ENCODE measurements at regions not wholly inside any gene's neighbourhood (a gene's known extent, or its start where the extent isn't known, plus 50 kb on each side); places are given as distances from the start of the nearest gene placed in this dataset.
"Not testable (repeated sequence)": the region's sequence is repeated elsewhere in the genome, so short reads cannot be mapped to it uniquely, and the experiment has no call there.

DNA sequence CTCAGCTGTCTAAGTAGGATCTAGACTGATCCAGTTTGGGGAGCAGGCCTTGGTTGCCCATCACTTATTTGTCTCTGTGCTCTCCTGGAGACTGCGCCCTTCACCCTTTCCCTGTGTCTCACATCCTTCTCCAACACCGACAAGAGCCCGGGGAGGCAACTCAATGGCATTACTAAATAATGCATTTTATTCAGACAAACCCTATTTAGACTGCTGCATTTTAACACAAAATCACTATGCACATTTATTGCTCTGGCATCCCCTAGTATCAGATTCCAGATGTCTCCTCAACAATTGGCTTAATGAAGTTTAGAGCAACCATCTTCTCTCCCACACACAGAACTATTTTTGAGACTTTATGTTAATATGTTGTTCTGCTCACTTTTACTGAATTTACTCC is 436.4 kb upstream of the CHRM3 start:
- no peaks in the 10 kb centered on the region for H3K36me3 ChIP-seq (ENCODE audit: control insufficient read depth, insufficient read depth, low read length)
- no peak overlapping the region for H3K4me3 ChIP-seq (ENCODE audit: low read depth, low read length)
- no peaks in the 10 kb centered on the region for H3K4me1 ChIP-seq (ENCODE audit: control insufficient read depth, insufficient read depth, low read length)
- DNase-seq (ENCODE audit: low read depth in 4 of 6, low spot score in 6 of 6): no peak
- no peaks in the 10 kb centered on the region for H3K27me3 ChIP-seq (ENCODE audit: control insufficient read depth, insufficient read depth, low read length)
- no peak overlapping the region for H3K27ac ChIP-seq (ENCODE audit: low read depth, low read length)
- H3K9me3 ChIP-seq (ENCODE audit: control insufficient read depth, insufficient read depth, low read length): no peaks in the 10 kb centered on the region
- 81% methylated on average over 3 of the region's 3 CpGs for WGBS (ENCODE audit: insufficient coverage)

DNA sequence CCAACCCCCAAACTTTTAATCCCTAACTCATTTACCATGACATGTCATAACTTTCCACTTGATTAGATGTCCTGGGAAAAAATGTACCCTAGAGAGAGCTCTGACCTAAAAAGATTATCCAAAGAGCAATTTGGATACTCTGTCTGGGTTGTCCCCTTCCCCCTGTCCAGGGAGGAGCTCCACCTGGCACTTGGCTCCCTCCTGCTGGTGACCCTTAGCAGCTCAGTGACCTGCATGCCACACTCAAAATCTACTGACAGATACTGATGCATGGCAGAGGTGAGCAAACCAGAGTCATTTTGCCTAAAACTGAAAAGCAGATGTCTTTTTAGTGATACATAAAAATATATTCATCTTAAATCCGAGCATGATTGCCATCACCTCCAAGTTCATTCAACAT is 442.3 kb upstream of the CHRM3 start:
- no peak overlapping the region for H3K27ac ChIP-seq (ENCODE audit: low read depth, low read length)
- H3K9me3 ChIP-seq (ENCODE audit: control insufficient read depth, insufficient read depth, low read length): no peaks in the 10 kb centered on the region
- WGBS (ENCODE audit: insufficient coverage): no CpG with 5 or more reads among the region's 1 CpG
- no peaks in the 10 kb centered on the region for H3K27me3 ChIP-seq (ENCODE audit: control insufficient read depth, insufficient read depth, low read length)
- DNase-seq (ENCODE audit: low read depth in 4 of 6, low spot score in 6 of 6): no peak
- H3K4me3 ChIP-seq (ENCODE audit: low read depth, low read length): no peak overlapping the region
- no peaks in the 10 kb centered on the region for H3K4me1 ChIP-seq (ENCODE audit: control insufficient read depth, insufficient read depth, low read length)
- no peaks in the 10 kb centered on the region for H3K36me3 ChIP-seq (ENCODE audit: control insufficient read depth, insufficient read depth, low read length)

DNA sequence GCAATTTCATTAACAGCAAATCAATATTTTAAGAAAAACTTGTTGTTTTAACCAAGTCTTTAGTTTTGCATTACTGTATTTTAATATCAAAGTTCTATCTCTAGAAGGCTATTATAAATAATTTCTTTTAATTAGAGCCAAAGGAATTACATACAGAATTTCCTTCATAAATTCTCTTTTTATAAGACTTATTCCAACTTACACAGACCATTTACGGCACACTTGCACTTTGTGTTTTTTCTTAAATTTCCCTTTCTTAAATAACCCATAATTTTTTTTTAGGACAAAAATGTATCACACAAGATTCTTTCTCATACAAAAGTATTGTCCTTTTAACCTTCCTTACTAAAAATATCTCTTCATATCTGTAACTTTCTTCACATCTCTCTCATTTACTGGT is 458.5 kb upstream of the CHRM3 start:
- 100% methylated on average over 1 of the region's 1 CpG for WGBS (ENCODE audit: insufficient coverage)
- Histone ChIP-seq H3K4me3 (ENCODE audit: low read depth, low read length) (no peak overlapping the region), H3K9me3 (ENCODE audit: control insufficient read depth, insufficient read depth, low read length) (no peaks in the 10 kb centered on the region), H3K4me1 (ENCODE audit: control insufficient read depth, insufficient read depth, low read length) (no peaks in the 10 kb centered on the region), H3K36me3 (ENCODE audit: control insufficient read depth, insufficient read depth, low read length) (no peaks in the 10 kb centered on the region), H3K27me3 (ENCODE audit: control insufficient read depth, insufficient read depth, low read length) (no peaks in the 10 kb centered on the region), H3K27ac (ENCODE audit: low read depth, low read length) (no peak overlapping the region)
- no peak for DNase-seq (ENCODE audit: low read depth in 4 of 6, low spot score in 6 of 6)

DNA sequence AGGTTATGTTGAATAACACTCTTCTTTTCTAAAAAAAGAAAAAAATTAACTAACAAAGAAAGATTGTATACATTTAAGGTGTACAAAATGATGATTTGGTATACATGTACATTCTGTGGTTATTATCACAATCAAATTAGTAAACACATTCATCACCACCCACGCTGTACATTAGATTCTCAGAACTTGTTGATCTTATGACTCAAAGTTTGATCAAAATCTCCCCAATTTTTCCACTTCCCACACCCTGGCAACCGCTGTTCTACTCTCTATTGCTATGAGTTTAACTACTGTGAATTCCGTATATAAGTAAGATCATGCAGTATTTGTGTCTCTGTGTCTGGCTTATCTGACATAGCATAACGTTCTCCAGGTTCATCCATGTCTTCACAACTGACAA is 469.5 kb upstream of the CHRM3 start:
- Histone ChIP-seq H3K9me3 (ENCODE audit: control insufficient read depth, insufficient read depth, low read length) (no peaks in the 10 kb centered on the region), H3K4me1 (ENCODE audit: control insufficient read depth, insufficient read depth, low read length) (no peaks in the 10 kb centered on the region), H3K27ac (ENCODE audit: low read depth, low read length) (no peak overlapping the region), H3K4me3 (ENCODE audit: low read depth, low read length) (no peak overlapping the region), H3K36me3 (ENCODE audit: control insufficient read depth, insufficient read depth, low read length) (no peaks in the 10 kb centered on the region), H3K27me3 (ENCODE audit: control insufficient read depth, insufficient read depth, low read length) (no peaks in the 10 kb centered on the region)
- WGBS (ENCODE audit: insufficient coverage): no CpG with 5 or more reads among the region's 4 CpGs
- DNase-seq (ENCODE audit: low read depth in 4 of 6, low spot score in 6 of 6): no peak

DNA sequence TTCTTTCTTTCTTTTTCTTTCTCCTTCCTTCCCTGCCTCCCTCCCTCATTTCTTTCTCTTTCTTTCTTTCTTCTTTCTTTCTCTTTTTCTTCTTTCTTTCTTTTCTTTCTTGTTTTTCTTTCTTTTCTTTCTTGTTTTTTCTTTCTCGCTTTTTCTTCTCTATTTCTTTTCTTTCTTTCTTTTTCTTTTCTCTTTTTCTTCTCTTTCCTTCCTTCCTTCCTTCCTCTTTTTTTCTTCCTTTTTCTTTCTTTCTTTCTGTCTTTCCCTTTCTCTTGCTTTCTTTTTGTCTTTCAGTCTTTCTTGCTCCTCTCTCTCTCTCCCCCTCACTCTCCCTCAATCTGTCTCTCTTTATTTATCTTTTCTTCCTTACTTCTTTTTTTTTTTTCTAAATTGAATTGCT is 472.0 kb upstream of the CHRM3 start:
- Histone ChIP-seq H3K4me1 (ENCODE audit: control insufficient read depth, insufficient read depth, low read length) (no peaks in the 10 kb centered on the region), H3K27me3 (ENCODE audit: control insufficient read depth, insufficient read depth, low read length) (no peaks in the 10 kb centered on the region), H3K27ac (ENCODE audit: low read depth, low read length) (no peak overlapping the region), H3K9me3 (ENCODE audit: control insufficient read depth, insufficient read depth, low read length) (no peaks in the 10 kb centered on the region), H3K4me3 (ENCODE audit: low read depth, low read length) (no peak overlapping the region), H3K36me3 (ENCODE audit: control insufficient read depth, insufficient read depth, low read length) (no peaks in the 10 kb centered on the region)
- 82% methylated on average over 1 of the region's 1 CpG for WGBS (ENCODE audit: insufficient coverage)
- no peak for DNase-seq (ENCODE audit: low read depth in 4 of 6, low spot score in 6 of 6)

DNA sequence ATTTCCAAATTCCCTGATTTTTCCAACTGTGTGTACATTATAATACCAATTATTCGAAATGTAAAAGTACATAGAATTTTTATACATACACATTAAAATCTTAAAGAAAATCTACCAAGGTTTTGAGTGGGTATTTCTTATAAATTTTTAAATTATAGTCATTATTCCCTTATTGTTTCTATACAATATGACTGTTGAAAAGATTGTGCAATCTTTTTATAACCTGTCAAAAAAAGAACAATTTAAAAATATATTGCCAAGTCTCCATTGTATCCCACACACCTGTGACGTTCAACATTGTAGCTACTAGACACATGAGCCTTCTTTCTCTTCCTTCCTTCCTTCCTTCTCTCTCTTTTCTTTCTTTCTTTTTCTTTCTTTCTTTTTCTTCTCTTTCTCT is 473.2 kb upstream of the CHRM3 start:
- Histone ChIP-seq H3K27ac (ENCODE audit: low read depth, low read length) (no peak overlapping the region), H3K4me1 (ENCODE audit: control insufficient read depth, insufficient read depth, low read length) (no peaks in the 10 kb centered on the region), H3K9me3 (ENCODE audit: control insufficient read depth, insufficient read depth, low read length) (no peaks in the 10 kb centered on the region), H3K4me3 (ENCODE audit: low read depth, low read length) (no peak overlapping the region), H3K27me3 (ENCODE audit: control insufficient read depth, insufficient read depth, low read length) (no peaks in the 10 kb centered on the region), H3K36me3 (ENCODE audit: control insufficient read depth, insufficient read depth, low read length) (no peaks in the 10 kb centered on the region)
- WGBS (ENCODE audit: insufficient coverage): 100% methylated on average over 1 of the region's 2 CpGs
- DNase-seq (ENCODE audit: low read depth in 4 of 6, low spot score in 6 of 6): no peak

DNA sequence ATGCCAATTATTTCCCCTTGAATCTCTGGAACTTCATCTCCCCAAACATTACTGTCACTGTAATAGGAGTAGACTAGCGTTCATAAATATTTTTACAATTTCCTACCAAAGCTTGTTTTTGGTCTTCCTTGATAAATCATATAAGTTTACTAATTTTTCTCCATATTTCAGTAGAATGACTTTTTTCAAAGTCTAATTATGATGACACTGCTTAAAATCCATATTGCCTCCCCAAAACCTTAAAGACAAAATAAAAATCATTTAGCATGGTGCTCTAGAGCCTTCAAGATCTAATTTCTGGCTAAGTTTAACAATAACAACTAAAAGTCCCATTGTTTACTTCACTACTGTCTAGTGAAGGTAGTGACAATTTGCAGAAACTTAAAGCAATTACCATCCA is 474.2 kb upstream of the CHRM3 start:
- Histone ChIP-seq H3K4me1 (ENCODE audit: control insufficient read depth, insufficient read depth, low read length) (no peaks in the 10 kb centered on the region), H3K9me3 (ENCODE audit: control insufficient read depth, insufficient read depth, low read length) (no peaks in the 10 kb centered on the region), H3K4me3 (ENCODE audit: low read depth, low read length) (no peak overlapping the region), H3K27ac (ENCODE audit: low read depth, low read length) (no peak overlapping the region), H3K27me3 (ENCODE audit: control insufficient read depth, insufficient read depth, low read length) (no peaks in the 10 kb centered on the region), H3K36me3 (ENCODE audit: control insufficient read depth, insufficient read depth, low read length) (no peaks in the 10 kb centered on the region)
- WGBS (ENCODE audit: insufficient coverage): no CpG with 5 or more reads among the region's 1 CpG
- DNase-seq (ENCODE audit: low read depth in 4 of 6, low spot score in 6 of 6): no peak

DNA sequence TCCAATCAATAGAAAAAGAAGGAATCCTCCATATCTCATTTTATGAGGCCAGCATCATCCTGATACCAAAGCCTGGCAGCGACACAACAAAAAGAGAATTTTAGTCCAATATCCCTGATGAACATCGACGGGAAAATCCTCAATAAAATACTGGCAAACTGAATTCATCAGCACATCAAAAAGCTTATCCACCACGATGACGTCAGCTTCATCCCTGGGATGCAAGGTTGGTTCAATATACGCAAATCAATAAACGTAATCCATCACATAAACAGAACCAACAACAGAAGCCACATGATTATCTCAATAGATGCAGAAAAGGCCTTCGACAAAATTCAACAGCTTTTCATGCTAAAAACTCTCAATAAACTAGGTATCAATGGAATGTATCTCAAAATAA is 483.6 kb upstream of the CHRM3 start:
- 89% methylated on average over 3 of the region's 8 CpGs for WGBS (ENCODE audit: insufficient coverage)
- H3K9me3 ChIP-seq (ENCODE audit: control insufficient read depth, insufficient read depth, low read length); H3K36me3 ChIP-seq (ENCODE audit: control insufficient read depth, insufficient read depth, low read length); H3K4me3 ChIP-seq (ENCODE audit: low read depth, low read length); H3K27ac ChIP-seq (ENCODE audit: low read depth, low read length); H3K27me3 ChIP-seq (ENCODE audit: control insufficient read depth, insufficient read depth, low read length); H3K4me1 ChIP-seq (ENCODE audit: control insufficient read depth, insufficient read depth, low read length); DNase-seq (ENCODE audit: low read depth in 4 of 6, low spot score in 6 of 6): not testable (repeated sequence)

DNA sequence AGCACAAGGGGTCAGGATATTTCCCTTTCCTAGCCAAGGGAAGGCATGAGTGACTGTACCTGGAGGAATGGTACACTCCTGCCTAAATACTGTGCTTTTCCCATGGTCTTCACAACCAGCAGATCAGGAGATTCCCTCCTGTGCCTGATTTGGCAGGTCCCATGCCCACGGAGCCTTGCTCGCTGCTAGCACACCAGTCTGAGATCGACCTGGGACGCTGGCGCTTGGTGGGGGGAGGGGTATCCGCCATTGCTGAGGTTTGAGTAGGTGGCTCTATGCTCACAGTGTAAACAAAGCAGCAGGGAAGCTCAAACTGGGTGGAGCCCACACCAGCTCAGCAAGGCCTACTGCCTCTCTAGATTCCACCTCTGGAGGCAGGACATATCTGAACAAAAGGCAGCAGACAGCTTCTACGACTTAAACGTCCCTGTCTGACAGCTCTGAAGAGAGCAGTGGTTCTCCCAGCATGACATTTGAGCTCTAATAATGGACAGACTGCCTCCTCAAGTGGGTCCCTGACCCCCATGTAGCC is 486.0 kb upstream of the CHRM3 start:
- 90% methylated on average over 8 of the region's 8 CpGs for WGBS (ENCODE audit: insufficient coverage)
- no peaks in the 10 kb centered on the region for H3K4me1 ChIP-seq (ENCODE audit: control insufficient read depth, insufficient read depth, low read length)
- DNase-seq (ENCODE audit: low read depth in 4 of 6, low spot score in 6 of 6): no peak
- H3K27ac ChIP-seq (ENCODE audit: low read depth, low read length): no peak overlapping the region
- H3K36me3 ChIP-seq (ENCODE audit: control insufficient read depth, insufficient read depth, low read length): no peaks in the 10 kb centered on the region
- H3K4me3 ChIP-seq (ENCODE audit: low read depth, low read length): no peak overlapping the region
- H3K9me3 ChIP-seq (ENCODE audit: control insufficient read depth, insufficient read depth, low read length): no peaks in the 10 kb centered on the region
- H3K27me3 ChIP-seq (ENCODE audit: control insufficient read depth, insufficient read depth, low read length): no peaks in the 10 kb centered on the region

DNA sequence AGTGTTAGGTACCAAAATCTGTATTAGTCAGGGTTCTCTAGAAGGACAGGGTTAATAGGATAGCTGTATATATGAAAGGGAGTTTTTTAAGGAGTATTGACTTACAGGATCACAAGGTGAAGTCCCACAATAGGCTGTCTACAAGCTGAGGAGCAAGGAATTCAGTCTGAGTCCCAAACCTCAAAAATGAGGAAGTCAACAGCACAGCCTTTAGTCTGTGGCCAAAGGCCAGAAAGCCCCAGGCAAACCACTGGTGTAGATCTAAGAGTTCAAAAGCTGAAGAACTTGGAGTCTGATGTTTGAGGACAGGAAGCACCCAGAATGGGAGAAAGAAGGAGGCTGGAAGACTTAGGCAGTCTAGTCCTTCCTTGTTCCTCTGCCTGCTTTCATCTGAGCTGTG is 487.5 kb upstream of the CHRM3 start:
- Histone ChIP-seq H3K4me1 (ENCODE audit: control insufficient read depth, insufficient read depth, low read length) (no peaks in the 10 kb centered on the region), H3K36me3 (ENCODE audit: control insufficient read depth, insufficient read depth, low read length) (no peaks in the 10 kb centered on the region), H3K9me3 (ENCODE audit: control insufficient read depth, insufficient read depth, low read length) (no peaks in the 10 kb centered on the region), H3K4me3 (ENCODE audit: low read depth, low read length) (no peak overlapping the region), H3K27me3 (ENCODE audit: control insufficient read depth, insufficient read depth, low read length) (no peaks in the 10 kb centered on the region), H3K27ac (ENCODE audit: low read depth, low read length) (no peak overlapping the region)
- DNase-seq (ENCODE audit: low read depth in 4 of 6, low spot score in 6 of 6): no peak
